Thyroid gland (tissue), 4 donors: ENCODE measurements at regions not wholly inside any gene's neighbourhood (a gene's known extent, or its start where the extent isn't known, plus 50 kb on each side); places are given as distances from the start of the nearest gene placed in this dataset.
"Not testable (repeated sequence)": the region's sequence is repeated elsewhere in the genome, so short reads cannot be mapped to it uniquely, and the experiment has no call there.

ENCODE experiments used
- DNase-seq, 2 donors: peaks; one replicate each; pipeline ENCODE4 v3.0.0-alpha.2; 2019
- H3K27ac ChIP-seq, 3 donors: fragments of 200-600 bp; sonication (generic); 1 replicate in 2 of 3; 2 replicates in 1 of 3; pipeline ENCODE4 v1.5.1; 2016 to 2019; ENCODE audit warnings: mild to moderate bottlenecking in 1 of 3, moderate library complexity in 1 of 3
- H3K27me3 ChIP-seq: fragments of 200-600 bp; sonication (generic); one replicate; pipeline ENCODE4 v1.5.1; 2019
- H3K36me3 ChIP-seq, 2 donors: fragments of 200-600 bp; sonication (generic); one replicate each; pipeline ENCODE4 v1.5.1; 2016 to 2019
- H3K4me1 ChIP-seq, 2 donors: fragments of 200-600 bp; sonication (generic); one replicate each; pipeline ENCODE4 v1.5.1; 2017 to 2019
- H3K4me3 ChIP-seq, 3 donors: fragments of 200-600 bp; sonication (generic); replicated peaks in 1 of 3; 1 replicate in 2 of 3; 2 replicates in 1 of 3; pipeline ENCODE4 v1.5.1; 2016; ENCODE audit warnings: mild to moderate bottlenecking in 1 of 3
- H3K9me3 ChIP-seq: fragments of 200-600 bp; sonication (generic); one replicate; pipeline ENCODE4 v1.5.1; 2017
- CTCF ChIP-seq, 6 experiments: fragments of 200-600 bp in 3 of 6; fragments of 450-650 bp in 3 of 6; sonication (generic) in 3 of 6; IDR thresholded peaks; one replicate each; pipeline ENCODE4 v1.5.1; 2016 to 2019; ENCODE audit warnings: antibody characterized with exemption in 6 of 6, mild to moderate bottlenecking in 2 of 6, inconsistent platforms in 1 of 6, moderate library complexity in 1 of 6
- POLR2A ChIP-seq, 2 donors: fragments of 450-650 bp; IDR thresholded peaks; one replicate each; pipeline ENCODE4 v1.6.1; 2017; ENCODE audit warnings: antibody characterized with exemption in 2 of 2, mild to moderate bottlenecking in 2 of 2, moderate library complexity in 1 of 2
- WGBS, 2 donors: methylation state at CpG; one replicate each; pipeline ENCODE4 v1.1.5; 2017; 5-methylcytosine and 5-hydroxymethylcytosine counted together
- intact Hi-C: fragments of 100-400 bp; cut with DNase I; formaldehyde crosslinking; loops from one replicate; pipeline ENCODE4 v1.15.1; 2023

- TF ChIP-seq CTCF (IDR thresholded peaks at IDR 0.05) = no peak
- 84 to 85% methylated on average over 4 of the region's 4 CpGs for WGBS, 2 donors
- no peak overlapping the region for H3K27ac ChIP-seq
- H3K4me3 ChIP-seq = no peak overlapping the region
- no peaks in the 10 kb centered on the region for H3K27me3 ChIP-seq
- intact Hi-C loops = no loop called here
- DNase-seq = no peak
- H3K9me3 ChIP-seq = no peaks in the 10 kb centered on the region
- no peaks in the 10 kb centered on the region for H3K36me3 ChIP-seq
- H3K4me1 ChIP-seq = no peaks in the 10 kb centered on the region
Observed at GRCh38 chr5:102678267-102679058, 76.6 kb upstream of the PAM start.

GRCh38 chr5:102681403-102681983 is 73.6 kb upstream of the PAM start:
- TF ChIP-seq CTCF (IDR thresholded peaks at IDR 0.05) (peak; percentile 33 to 80 (median 71)), POLR2A (IDR thresholded peaks at IDR 0.05) (no peak)
- WGBS, 2 donors = 49 to 60% methylated on average over 2 of the region's 2 CpGs
- H3K36me3 ChIP-seq = no peaks in the 10 kb centered on the region
- H3K27me3 ChIP-seq = no peaks in the 10 kb centered on the region
- H3K4me3 ChIP-seq = no peak overlapping the region
- H3K4me1 ChIP-seq = no peaks in the 10 kb centered on the region
- H3K9me3 ChIP-seq = no peaks in the 10 kb centered on the region
- no peak overlapping the region for H3K27ac ChIP-seq
- intact Hi-C loops = loop anchor here (10.0 kb wide), 1 partner anchor 363 kb away; no protein-coding TSS in a partner anchor
- DNase-seq = peak; percentile 71 to 75

DNA sequence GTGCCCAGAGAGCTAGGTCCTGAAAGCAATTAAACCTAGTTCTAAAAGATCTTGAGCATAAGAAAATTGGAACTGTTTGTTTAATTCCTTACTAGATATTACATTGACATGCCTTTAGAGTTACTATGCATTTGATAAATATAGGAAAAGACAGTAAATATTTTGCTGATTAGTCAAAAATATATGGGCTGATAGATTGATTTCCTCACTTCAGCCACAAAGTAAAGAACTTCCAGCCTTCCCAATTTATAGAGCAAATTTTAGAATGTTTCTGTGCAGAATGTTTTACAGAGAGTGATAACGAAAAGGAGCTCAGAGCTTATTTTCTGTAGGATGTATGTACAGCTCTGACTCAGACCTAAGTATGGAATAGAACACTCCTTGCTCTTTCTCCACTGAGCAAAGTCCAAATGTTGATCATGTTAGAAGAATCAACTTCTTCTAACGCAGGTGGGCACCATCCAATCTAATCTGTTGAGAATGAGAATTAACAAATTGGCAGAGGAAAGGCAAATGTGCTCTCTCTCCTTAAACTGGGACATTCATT is 72.9 kb upstream of the PAM start:
- WGBS, 2 donors = 88 to 97% methylated on average over 2 of the region's 2 CpGs

GRCh38 chr5:102688076-102688475 is 67.0 kb upstream of the PAM start:
- not testable (repeated sequence) for H3K27ac ChIP-seq, H3K9me3 ChIP-seq, H3K36me3 ChIP-seq, H3K4me3 ChIP-seq, DNase-seq, H3K27me3 ChIP-seq, H3K4me1 ChIP-seq
- WGBS, 2 donors = 93 to 95% methylated on average over 7 of the region's 7 CpGs
- intact Hi-C loops = loop anchor here (10.0 kb wide), 1 partner anchor 357 kb away; no protein-coding TSS in a partner anchor

More for the DNA sequence above, 72.9 kb upstream of the PAM start:
- no peaks in the 10 kb centered on the region for H3K4me1 ChIP-seq
- TF ChIP-seq POLR2A (IDR thresholded peaks at IDR 0.05) = no peak
- no peak for TF ChIP-seq CTCF (IDR thresholded peaks at IDR 0.05)
- no peaks in the 10 kb centered on the region for H3K27me3 ChIP-seq
- DNase-seq = no peak
- no peaks in the 10 kb centered on the region for H3K9me3 ChIP-seq
- intact Hi-C loops = loop anchor here (10.0 kb wide), 1 partner anchor 363 kb away; no protein-coding TSS in a partner anchor
- H3K27ac ChIP-seq = no peak overlapping the region
- no peak overlapping the region for H3K4me3 ChIP-seq
- H3K36me3 ChIP-seq = no peaks in the 10 kb centered on the region

GRCh38 chr5:102688581-102689342 is 66.3 kb upstream of the PAM start:
- WGBS, 2 donors = 96 to 98% methylated on average over 7 to 11 of the region's 14 CpGs
- intact Hi-C loops = loop anchor here (10.0 kb wide), 1 partner anchor 356 kb away; no protein-coding TSS in a partner anchor
- not testable (repeated sequence) for DNase-seq, H3K9me3 ChIP-seq, H3K4me3 ChIP-seq, H3K27ac ChIP-seq, H3K27me3 ChIP-seq, H3K4me1 ChIP-seq, H3K36me3 ChIP-seq
